ENCODE measurements at regions not wholly inside any gene's neighbourhood (a gene's known extent, or its start where the extent isn't known, plus 50 kb on each side); places are given as distances from the start of the nearest gene placed in this dataset.

DNA sequence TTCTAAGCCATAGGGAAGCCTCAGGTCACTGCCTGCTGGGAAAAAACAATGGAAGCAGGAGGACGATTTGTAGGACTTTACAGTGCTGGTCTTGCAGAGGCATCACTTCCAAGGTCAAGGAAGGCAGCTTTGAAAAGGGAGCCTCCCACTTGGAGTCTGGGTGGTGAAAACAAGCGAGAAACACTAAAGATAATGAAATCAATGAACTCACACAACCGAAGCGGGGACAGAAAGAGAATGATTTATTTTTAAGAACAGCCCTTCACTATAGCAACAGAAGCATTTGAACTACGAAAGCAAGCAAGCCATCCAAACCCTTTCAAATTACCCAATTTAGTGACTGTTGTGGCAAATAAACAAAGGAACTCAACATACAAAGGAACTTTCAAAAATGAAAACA lies 227.5 kb downstream of the THBS2 start:
- no peak for TF ChIP-seq FOXM1 (IDR thresholded peaks at IDR 0.05; ENCODE audit: borderline replicate concordance)
- no peak for TF ChIP-seq BHLHE40 (IDR thresholded peaks at IDR 0.05; ENCODE audit: borderline replicate concordance)
- no peak for TF ChIP-seq CTBP1 (IDR thresholded peaks at IDR 0.05; ENCODE audit: borderline replicate concordance)
- TF ChIP-seq NFRKB (IDR thresholded peaks at IDR 0.05): no peak
- TF ChIP-seq SP1 (IDR thresholded peaks at IDR 0.05): no peak
- TF ChIP-seq LEF1 (IDR thresholded peaks at IDR 0.05; ENCODE audit: borderline replicate concordance): no peak
- no peak for TF ChIP-seq ELF4 (IDR thresholded peaks at IDR 0.05)
- TF ChIP-seq TARDBP (IDR thresholded peaks at IDR 0.05): no peak
- no peak for TF ChIP-seq HDGF (IDR thresholded peaks at IDR 0.05; ENCODE audit: borderline replicate concordance)
